ENCODE measurements at regions not wholly inside any gene's neighbourhood (a gene's known extent, or its start where the extent isn't known, plus 50 kb on each side); places are given as distances from the start of the nearest gene placed in this dataset.

GRCh38 chr13:21309542-21310172 is 133.2 kb downstream of the MRPL57 start:
- TF ChIP-seq GATA1 (IDR thresholded peaks at IDR 0.05; ENCODE audit: low read depth, low read length) (no peak), POLR2A (IDR thresholded peaks at IDR 0.05; ENCODE audit: low read length) (no peak)
